GM19025 (cell line): ENCODE measurements at regions not wholly inside any gene's neighbourhood (a gene's known extent, or its start where the extent isn't known, plus 50 kb on each side); places are given as distances from the start of the nearest gene placed in this dataset.
"Not testable (repeated sequence)": the region's sequence is repeated elsewhere in the genome, so short reads cannot be mapped to it uniquely, and the experiment has no call there.

Source experiments
- ATAC-seq: cut with Tn5 transposase; IDR thresholded peaks from one replicate; pipeline ENCODE4 v1.9.1; 2021; ENCODE audit warnings: mild to moderate bottlenecking, low read depth, moderate library complexity; ENCODE audit not compliant: unreplicated experiment

- no peak for ATAC-seq
Measured at GRCh38 chr7:130789436-130789835, 55.4 kb upstream of the KLF14 start.

GRCh38 chr7:130791746-130792145 is 57.7 kb upstream of the KLF14 start:
- no peak for ATAC-seq

- no peak for ATAC-seq
Measured at GRCh38 chr7:130793855-130794618, 60.0 kb upstream of the KLF14 start.

- ATAC-seq: no peak
Measured at GRCh38 chr7:130794619-130794922, 60.6 kb upstream of the KLF14 start.

GRCh38 chr7:130796425-130796824 is 62.4 kb upstream of the KLF14 start:
- ATAC-seq: not testable (repeated sequence)

GRCh38 chr7:130803127-130803526 is 69.1 kb upstream of the KLF14 start:
- no peak for ATAC-seq

GRCh38 chr7:130804220-130804619 is 70.2 kb upstream of the KLF14 start:
- ATAC-seq: no peak

- ATAC-seq: not testable (repeated sequence)
Measured at GRCh38 chr7:130812819-130813218, 78.8 kb upstream of the KLF14 start.

- no peak for ATAC-seq
Measured at GRCh38 chr7:130814778-130815335, 80.8 kb upstream of the KLF14 start.

- no peak for ATAC-seq
Measured at GRCh38 chr7:130818056-130818455, 84.0 kb upstream of the KLF14 start.

- no peak for ATAC-seq
Measured at GRCh38 chr7:130821864-130822263, 87.9 kb upstream of the KLF14 start.

GRCh38 chr7:130822642-130823041 is 88.6 kb upstream of the KLF14 start:
- ATAC-seq: no peak

- no peak for ATAC-seq
Measured at GRCh38 chr7:130823060-130823459, 89.1 kb upstream of the KLF14 start.

- ATAC-seq: no peak
Measured at GRCh38 chr7:130825819-130826218, 91.8 kb upstream of the KLF14 start.

- ATAC-seq: no peak
Measured at GRCh38 chr7:130829415-130829814, 95.4 kb upstream of the KLF14 start.

GRCh38 chr7:130831322-130831721 is 97.3 kb upstream of the KLF14 start:
- ATAC-seq: no peak

GRCh38 chr7:130831817-130832481 is 97.9 kb upstream of the KLF14 start:
- ATAC-seq: no peak

GRCh38 chr7:130838738-130839137 is 104.7 kb upstream of the KLF14 start:
- no peak for ATAC-seq

- ATAC-seq: no peak
Measured at GRCh38 chr7:130840599-130840998, 106.6 kb upstream of the KLF14 start.

- no peak for ATAC-seq
Measured at GRCh38 chr7:130841416-130841815, 107.4 kb upstream of the KLF14 start.

- ATAC-seq: no peak
Measured at GRCh38 chr7:130843703-130844102, 109.7 kb upstream of the KLF14 start.
